ENCODE measurements at regions not wholly inside any gene's neighbourhood (a gene's known extent, or its start where the extent isn't known, plus 50 kb on each side); places are given as distances from the start of the nearest gene placed in this dataset.

- H3K4me3 ChIP-seq (ENCODE audit: low read depth, low read length), result no peak overlapping the region
- TF ChIP-seq CTCF (IDR thresholded peaks at IDR 0.05; ENCODE audit: low read depth, low read length, missing control alignments), result no peak
- DNase-seq (ENCODE audit: low read depth), result no peak
Measured at GRCh38 chr13:78785764-78786163, 126.8 kb upstream of the OBI1 start.

- no peak overlapping the region for H3K4me3 ChIP-seq (ENCODE audit: low read depth, low read length)
- TF ChIP-seq CTCF (IDR thresholded peaks at IDR 0.05; ENCODE audit: low read depth, low read length, missing control alignments), result no peak
Measured at GRCh38 chr13:78784014-78784750, 125.2 kb upstream of the OBI1 start.

GRCh38 chr13:78780708-78781107, 121.8 kb upstream of the OBI1 start:
- no peak for DNase-seq (ENCODE audit: low read depth)
- TF ChIP-seq CTCF (IDR thresholded peaks at IDR 0.05; ENCODE audit: low read depth, low read length, missing control alignments), result no peak
- H3K4me3 ChIP-seq (ENCODE audit: low read depth, low read length), result no peak overlapping the region

More at GRCh38 chr13:78784014-78784750, 125.2 kb upstream of the OBI1 start:
- DNase-seq (ENCODE audit: low read depth), result no peak

GRCh38 chr13:78779608-78780007, 120.7 kb upstream of the OBI1 start:
- DNase-seq (ENCODE audit: low read depth), result no peak
- no peak overlapping the region for H3K4me3 ChIP-seq (ENCODE audit: low read depth, low read length)
- TF ChIP-seq CTCF (IDR thresholded peaks at IDR 0.05; ENCODE audit: low read depth, low read length, missing control alignments), result no peak

GRCh38 chr13:78777976-78778375, 119.0 kb upstream of the OBI1 start:
- TF ChIP-seq CTCF (IDR thresholded peaks at IDR 0.05; ENCODE audit: low read depth, low read length, missing control alignments), result no peak
- no peak overlapping the region for H3K4me3 ChIP-seq (ENCODE audit: low read depth, low read length)
- no peak for DNase-seq (ENCODE audit: low read depth)

GRCh38 chr13:78777396-78777795, 118.4 kb upstream of the OBI1 start:
- TF ChIP-seq CTCF (IDR thresholded peaks at IDR 0.05; ENCODE audit: low read depth, low read length, missing control alignments), result no peak
- DNase-seq (ENCODE audit: low read depth), result no peak
- no peak overlapping the region for H3K4me3 ChIP-seq (ENCODE audit: low read depth, low read length)

- DNase-seq (ENCODE audit: low read depth), result no peak
- H3K4me3 ChIP-seq (ENCODE audit: low read depth, low read length), result no peak overlapping the region
- no peak for TF ChIP-seq CTCF (IDR thresholded peaks at IDR 0.05; ENCODE audit: low read depth, low read length, missing control alignments)
Measured at GRCh38 chr13:78772933-78773332, 114.0 kb upstream of the OBI1 start.
